HUES64 (cell line): ENCODE measurements at regions not wholly inside any gene's neighbourhood (a gene's known extent, or its start where the extent isn't known, plus 50 kb on each side); places are given as distances from the start of the nearest gene placed in this dataset.
A peak's percentile ranks its signal among the peaks of the same experiment; 100 is the strongest.

Source experiments
- H3K27ac ChIP-seq: 2 replicates; pipeline ENCODE4 v1.7.0; 2013; ENCODE audit warnings: low read depth, low read length, inconsistent platforms
- H3K27me3 ChIP-seq: 2 replicates; pipeline ENCODE4 v1.6.1; 2013; ENCODE audit warnings: mild to moderate bottlenecking, low read length; ENCODE audit not compliant: insufficient read depth
- H3K36me3 ChIP-seq: 2 replicates; pipeline ENCODE4 v1.6.1; 2013; ENCODE audit warnings: mild to moderate bottlenecking, low read length; ENCODE audit not compliant: insufficient read depth
- H3K4me1 ChIP-seq: 2 replicates; pipeline ENCODE4 v1.6.1; 2013; ENCODE audit warnings: mild to moderate bottlenecking, low read length, moderate library complexity; ENCODE audit not compliant: insufficient read depth
- H3K4me3 ChIP-seq: 2 replicates; pipeline ENCODE4 v1.5.1; 2013; ENCODE audit warnings: mild to moderate bottlenecking, low read length, moderate library complexity
- H3K9ac ChIP-seq: 2 replicates; pipeline ENCODE4 v1.6.1; 2013; ENCODE audit warnings: mild to moderate bottlenecking, low read depth, low read length
- H3K9me3 ChIP-seq: 2 replicates; pipeline ENCODE4 v1.6.1; 2013; ENCODE audit warnings: low read depth, low read length; ENCODE audit not compliant: insufficient read depth
- WGBS: fragments of 150-250, 120-280 bp; methylation state at CpG from one replicate; pipeline ENCODE4 v1.1.7; 2013; ENCODE audit warnings: missing lambda C conversion rate; 5-methylcytosine and 5-hydroxymethylcytosine counted together

DNA sequence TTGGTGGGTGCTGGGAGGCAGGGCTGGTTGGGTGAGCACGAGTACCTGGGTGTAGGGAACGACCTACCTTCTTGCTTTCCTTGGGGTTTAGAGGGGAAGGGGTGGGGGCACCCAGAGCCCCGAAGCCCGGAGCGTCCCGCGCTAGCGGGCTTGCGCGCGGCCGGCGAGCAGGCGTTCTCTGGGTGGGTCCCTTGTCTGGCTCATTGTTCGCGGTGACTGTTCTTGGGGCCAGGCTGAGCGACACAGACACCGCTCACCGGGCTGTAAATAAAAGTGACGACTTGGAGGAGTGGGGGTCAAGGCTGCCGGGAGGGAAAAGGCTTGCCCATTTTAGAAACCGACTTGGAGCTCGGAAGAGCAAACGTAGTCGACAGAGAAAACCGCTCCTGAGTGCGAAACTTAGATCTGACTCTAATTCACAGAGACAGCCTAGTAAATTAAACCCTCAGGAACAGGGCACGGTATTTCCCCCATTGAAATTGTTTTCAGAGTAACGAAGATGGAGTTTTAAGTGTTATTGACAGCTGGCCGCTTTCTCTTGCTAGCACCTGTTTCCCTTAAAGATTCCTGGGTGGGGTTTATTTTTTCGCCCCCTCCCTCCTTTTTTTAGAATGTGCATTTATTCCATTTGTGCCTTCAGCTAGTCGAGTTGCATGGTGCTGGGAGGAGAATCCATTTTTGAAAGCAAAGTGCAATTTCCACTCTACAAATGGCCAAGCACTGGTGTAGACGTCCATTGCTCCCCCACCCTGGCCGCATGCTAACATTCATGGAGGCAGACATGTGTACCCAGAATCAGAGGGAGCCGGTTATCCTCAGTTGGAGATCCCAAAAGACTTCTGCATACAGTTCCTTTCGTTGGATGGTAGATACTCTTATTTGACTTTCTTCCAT lies 532.1 kb upstream of the SEMA6D start:
- Histone ChIP-seq H3K27ac (no peak overlapping the region), H3K9ac (peak overlapping the region; percentile 56), H3K4me1 (peaks cover 36% of the 10 kb centered on the region), H3K4me3 (peak overlapping the region; percentile 65), H3K27me3 (peaks cover 90% of the 10 kb centered on the region), H3K9me3 (no peaks in the 10 kb centered on the region), H3K36me3 (no peaks in the 10 kb centered on the region)
- WGBS, result 5% methylated on average over 35 of the region's 36 CpGs

DNA sequence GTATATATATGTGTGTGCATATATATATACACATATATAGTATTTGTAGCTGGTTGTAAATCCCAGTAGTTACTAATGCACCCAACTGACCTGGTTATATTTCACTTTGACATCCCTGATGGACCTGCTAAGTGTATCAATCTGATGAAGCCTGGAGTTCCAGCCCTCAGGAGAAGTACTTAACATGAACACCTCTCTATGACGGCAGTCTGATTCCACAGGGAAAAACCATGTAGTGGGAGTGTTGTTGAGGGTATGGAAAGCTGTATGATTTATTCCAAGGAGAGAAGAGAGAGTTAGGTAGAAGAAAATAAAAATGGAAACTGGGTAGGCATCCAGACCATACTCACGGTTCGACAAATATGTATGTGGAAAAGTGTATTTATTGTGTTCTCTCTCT lies 531.2 kb upstream of the SEMA6D start:
- H3K4me1 ChIP-seq, result peaks cover 39% of the 10 kb centered on the region
- H3K9me3 ChIP-seq, result no peaks in the 10 kb centered on the region
- H3K36me3 ChIP-seq, result no peaks in the 10 kb centered on the region
- 64% methylated on average over 3 of the region's 3 CpGs for WGBS
- H3K27me3 ChIP-seq, result peaks cover 99% of the 10 kb centered on the region
- no peak overlapping the region for H3K9ac ChIP-seq
- H3K27ac ChIP-seq, result no peak overlapping the region
- H3K4me3 ChIP-seq, result no peak overlapping the region

DNA sequence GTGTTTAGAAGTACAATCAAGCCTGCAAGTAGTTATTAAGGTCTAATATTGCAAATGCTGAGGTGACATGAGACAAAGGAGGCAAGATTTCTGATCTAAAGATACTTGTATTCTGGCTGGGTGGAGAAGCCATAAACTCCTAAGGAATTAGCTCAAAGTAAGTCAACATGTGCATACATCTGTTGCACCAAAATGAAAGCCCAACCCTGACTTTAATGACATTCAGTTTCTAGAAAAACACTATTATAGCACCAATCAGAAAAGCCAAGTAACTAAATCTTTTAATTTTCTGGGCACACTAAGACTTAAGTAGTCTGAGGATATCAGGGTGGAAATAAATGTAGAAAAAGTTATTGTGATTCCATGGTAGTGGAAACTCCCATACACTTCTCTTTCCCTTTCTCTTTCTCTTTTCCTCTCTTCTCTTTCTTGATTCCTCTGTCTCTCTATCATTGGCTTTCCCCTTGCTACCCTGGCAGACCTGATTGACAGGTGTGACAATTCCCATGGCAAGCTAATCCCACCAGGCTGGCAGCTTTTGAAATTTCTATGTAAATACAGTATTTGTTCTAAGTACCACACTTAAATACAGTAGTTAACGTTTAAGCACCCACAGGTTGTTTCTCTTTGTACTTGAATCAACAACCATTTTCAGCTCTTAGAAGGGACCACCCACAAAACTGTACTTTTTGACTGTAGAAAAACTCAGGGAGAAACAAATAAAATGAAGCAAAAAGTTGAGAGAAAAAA lies 528.4 kb upstream of the SEMA6D start:
- H3K9me3 ChIP-seq, result no peaks in the 10 kb centered on the region
- peaks cover 39% of the 10 kb centered on the region for H3K4me1 ChIP-seq
- H3K27me3 ChIP-seq, result peaks cover 83% of the 10 kb centered on the region
- no peak overlapping the region for H3K9ac ChIP-seq
- WGBS, result 13% methylated on average over 1 of the region's 1 CpG
- H3K4me3 ChIP-seq, result no peak overlapping the region
- no peak overlapping the region for H3K27ac ChIP-seq
- no peaks in the 10 kb centered on the region for H3K36me3 ChIP-seq

DNA sequence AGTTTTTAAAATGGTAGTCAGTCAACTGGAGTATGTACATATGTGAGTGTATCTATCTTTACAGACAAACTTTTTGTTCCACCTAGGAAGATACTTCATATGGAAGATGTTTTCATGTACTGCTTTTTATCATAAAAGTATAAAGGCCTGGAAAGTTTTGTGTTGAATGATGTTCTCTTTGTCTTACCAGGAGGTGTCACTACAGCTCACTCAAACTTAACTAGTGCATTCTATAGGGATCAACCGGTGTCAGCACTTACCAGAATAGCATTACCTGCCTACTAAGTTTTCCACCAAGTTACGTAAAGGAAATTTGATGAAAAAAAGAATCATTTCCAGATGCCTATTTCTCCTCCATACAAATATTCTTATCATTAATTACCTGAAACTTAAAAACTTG lies 522.6 kb upstream of the SEMA6D start:
- Histone ChIP-seq H3K27me3 (peaks cover 25% of the 10 kb centered on the region), H3K36me3 (no peaks in the 10 kb centered on the region), H3K9ac (no peak overlapping the region), H3K4me3 (no peak overlapping the region), H3K27ac (no peak overlapping the region), H3K9me3 (no peaks in the 10 kb centered on the region), H3K4me1 (peaks cover 38% of the 10 kb centered on the region)
- 58% methylated on average over 2 of the region's 2 CpGs for whole genome bisulfite sequencing

DNA sequence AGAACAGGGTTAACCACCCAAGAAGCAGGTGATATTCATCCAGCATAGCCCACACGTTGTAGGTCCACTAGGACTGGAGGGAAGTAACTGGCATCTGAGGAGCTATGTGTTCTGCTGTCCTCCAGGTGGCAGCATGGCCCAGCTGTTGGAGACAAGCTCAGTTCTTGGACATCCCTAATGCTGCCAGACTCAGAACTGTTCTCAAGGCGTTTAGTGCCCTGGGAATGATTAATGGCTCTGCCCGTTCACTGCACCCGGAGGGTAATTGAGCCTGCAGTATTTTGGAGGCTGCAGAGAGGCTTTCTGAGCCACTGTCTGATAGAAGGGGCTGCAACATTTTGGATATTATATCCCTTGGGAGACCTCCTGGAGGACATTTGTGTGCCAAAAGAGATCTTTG lies 521.3 kb upstream of the SEMA6D start:
- peaks cover 12% of the 10 kb centered on the region for H3K27me3 ChIP-seq
- no peak overlapping the region for H3K9ac ChIP-seq
- H3K4me1 ChIP-seq, result peaks cover 32% of the 10 kb centered on the region
- no peak overlapping the region for H3K4me3 ChIP-seq
- H3K27ac ChIP-seq, result no peak overlapping the region
- no peaks in the 10 kb centered on the region for H3K9me3 ChIP-seq
- H3K36me3 ChIP-seq, result no peaks in the 10 kb centered on the region
- 6% methylated on average over 4 of the region's 4 CpGs for WGBS

DNA sequence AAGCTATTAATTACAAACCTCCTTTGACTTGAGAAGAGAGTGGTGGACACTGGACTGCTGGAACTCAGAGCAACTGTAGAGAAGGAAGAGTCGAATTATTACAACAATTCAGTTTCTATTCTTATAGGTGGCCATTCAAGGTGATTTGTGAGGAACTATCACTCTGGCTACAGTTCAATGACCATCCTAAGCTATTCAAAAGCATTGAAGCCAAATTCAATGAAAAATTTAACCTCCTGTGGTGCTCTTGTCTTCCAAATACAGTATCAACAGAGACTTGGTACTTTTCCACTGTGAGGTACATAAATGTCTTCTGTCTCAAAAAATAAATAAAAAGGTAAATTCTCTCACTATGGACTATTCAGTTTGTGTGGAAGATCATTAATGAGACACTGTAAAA lies 513.3 kb upstream of the SEMA6D start:
- Histone ChIP-seq H3K9me3 (no peaks in the 10 kb centered on the region), H3K36me3 (no peaks in the 10 kb centered on the region), H3K27me3 (no peaks in the 10 kb centered on the region), H3K4me1 (peaks cover 63% of the 10 kb centered on the region), H3K27ac (peak overlapping the region; percentile 40), H3K9ac (no peak overlapping the region), H3K4me3 (no peak overlapping the region)
- WGBS, result no CpG with 5 or more reads among the region's 1 CpG

DNA sequence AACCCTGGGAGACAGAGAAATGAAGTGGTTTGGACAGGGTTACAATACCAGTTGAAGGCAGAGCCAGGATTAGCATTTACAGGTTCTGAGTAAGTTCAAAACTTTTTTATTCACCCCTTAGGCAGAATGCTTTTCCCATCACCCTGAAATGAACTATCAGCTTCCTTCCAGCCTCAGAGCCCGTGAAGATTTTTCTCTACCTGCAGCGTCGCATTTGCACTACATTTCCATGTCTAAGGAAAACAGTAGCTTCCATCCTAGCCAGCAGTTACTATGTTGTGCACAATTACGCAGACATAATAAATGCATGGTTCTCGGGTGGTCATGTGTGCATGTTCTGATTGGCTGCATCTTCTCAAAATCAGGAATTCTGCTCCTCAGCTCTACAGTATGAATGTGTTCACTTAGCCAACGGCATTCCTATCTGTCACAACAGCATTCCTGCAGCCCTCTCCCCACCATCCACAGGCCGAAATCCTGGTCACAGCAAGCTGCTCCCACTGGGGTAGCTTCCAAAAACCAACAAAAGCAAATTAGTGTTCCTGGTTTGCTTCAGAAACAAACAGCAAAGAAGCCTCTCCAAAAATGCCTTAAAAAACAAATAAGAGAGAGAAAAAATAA lies 510.8 kb upstream of the SEMA6D start:
- no peak overlapping the region for H3K4me3 ChIP-seq
- peak overlapping the region; percentile 36; the same call in 1 of the 2 replicates for H3K27ac ChIP-seq
- WGBS, result 68% methylated on average over 7 of the region's 7 CpGs
- H3K36me3 ChIP-seq, result no peaks in the 10 kb centered on the region
- H3K9me3 ChIP-seq, result no peaks in the 10 kb centered on the region
- H3K4me1 ChIP-seq, result peaks cover 55% of the 10 kb centered on the region
- no peaks in the 10 kb centered on the region for H3K27me3 ChIP-seq
- no peak overlapping the region for H3K9ac ChIP-seq

DNA sequence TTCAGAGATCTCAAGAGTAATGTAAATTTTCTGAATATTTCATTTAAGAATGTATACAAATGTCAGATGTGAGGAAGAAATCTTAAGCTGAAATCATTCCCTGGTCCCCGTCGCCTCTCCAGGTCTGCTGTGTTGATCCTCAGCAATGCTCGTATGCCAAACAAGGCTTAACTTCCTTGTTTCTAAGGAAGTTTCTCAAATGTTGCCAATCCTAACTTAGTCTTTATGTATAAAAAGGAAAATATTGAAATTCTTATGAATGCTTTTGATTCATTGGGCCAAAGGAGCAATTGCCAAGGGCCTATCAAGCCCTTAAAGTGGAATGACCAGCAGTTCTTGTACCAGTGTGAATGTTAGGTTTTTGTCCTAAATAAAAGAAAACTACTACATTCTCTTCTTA lies 507.7 kb upstream of the SEMA6D start:
- Histone ChIP-seq H3K36me3 (no peaks in the 10 kb centered on the region), H3K4me3 (no peak overlapping the region), H3K27ac (no peak overlapping the region), H3K27me3 (no peaks in the 10 kb centered on the region), H3K4me1 (peaks cover 30% of the 10 kb centered on the region), H3K9ac (no peak overlapping the region), H3K9me3 (no peaks in the 10 kb centered on the region)
- 99% methylated on average over 3 of the region's 3 CpGs for WGBS

DNA sequence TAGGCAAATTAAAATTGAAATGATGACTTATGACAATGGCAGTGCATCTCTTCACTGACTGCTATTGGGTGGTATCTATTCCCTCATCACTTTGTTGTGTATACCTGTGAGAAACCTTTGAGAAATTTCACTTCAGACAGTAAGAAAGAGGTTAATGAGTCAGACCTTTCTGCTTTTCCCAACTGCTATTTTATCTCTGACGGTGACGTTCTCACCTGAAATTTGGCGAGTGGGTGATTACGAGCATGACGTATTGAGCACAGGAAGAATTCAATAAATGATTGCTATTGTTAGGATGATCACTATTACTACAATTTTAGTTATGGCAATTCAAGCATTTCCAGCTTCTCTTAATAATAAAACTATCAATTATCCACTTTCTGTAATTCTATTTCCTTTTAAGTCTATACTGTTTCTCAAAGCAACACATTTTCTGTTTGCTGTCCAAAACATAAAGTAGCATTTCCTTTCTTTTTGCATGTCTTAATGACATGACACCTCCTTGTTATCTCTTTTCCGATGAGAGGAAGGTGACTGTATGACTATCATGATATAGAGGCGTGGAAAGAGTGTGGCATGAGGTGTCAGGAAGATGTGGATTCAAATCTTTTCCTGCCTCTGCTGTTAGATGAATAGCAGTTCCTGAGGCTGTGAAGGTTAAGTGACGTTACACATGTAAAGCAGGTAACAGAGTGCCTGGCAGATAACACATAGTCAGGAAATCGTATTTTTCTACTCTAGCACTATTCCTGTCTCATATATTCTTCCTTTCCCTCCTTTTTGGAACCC lies 504.9 kb upstream of the SEMA6D start:
- no peaks in the 10 kb centered on the region for H3K36me3 ChIP-seq
- no peaks in the 10 kb centered on the region for H3K9me3 ChIP-seq
- no peak overlapping the region for H3K4me3 ChIP-seq
- H3K9ac ChIP-seq, result no peak overlapping the region
- H3K27me3 ChIP-seq, result no peaks in the 10 kb centered on the region
- H3K4me1 ChIP-seq, result 0 out of 2 replicates have a peak, but pooled peaks cover 9% of the 10 kb centered on the region
- no peak overlapping the region for H3K27ac ChIP-seq
- WGBS, result 94% methylated on average over 7 of the region's 9 CpGs

DNA sequence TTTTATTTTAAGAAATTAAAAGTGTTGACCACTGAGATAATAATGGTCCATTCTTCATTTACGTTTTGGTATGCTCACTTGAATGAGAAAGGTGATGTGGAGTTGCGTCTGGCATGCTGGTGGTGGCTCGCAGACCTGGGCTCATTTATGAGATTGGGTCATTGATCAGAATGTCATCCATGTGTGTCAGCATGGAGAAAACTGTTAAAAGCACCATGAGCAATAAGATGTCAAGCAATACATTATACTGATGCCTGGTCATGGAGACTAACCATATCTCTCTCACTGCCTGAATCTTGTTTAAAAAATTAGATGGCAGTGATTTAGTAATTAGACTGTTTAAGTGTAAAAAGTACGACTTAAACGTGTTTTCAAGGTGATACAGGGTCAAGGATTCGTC lies 503.4 kb upstream of the SEMA6D start:
- Histone ChIP-seq H3K9ac (no peak overlapping the region), H3K9me3 (no peaks in the 10 kb centered on the region), H3K4me1 (0 out of 2 replicates have a peak, but pooled peaks cover 1% of the 10 kb centered on the region), H3K36me3 (no peaks in the 10 kb centered on the region), H3K4me3 (no peak overlapping the region), H3K27me3 (no peaks in the 10 kb centered on the region), H3K27ac (no peak overlapping the region)
- WGBS, result 89% methylated on average over 6 of the region's 6 CpGs
